Transverse colon (tissue), 3 donors: ENCODE measurements at regions not wholly inside any gene's neighbourhood (a gene's known extent, or its start where the extent isn't known, plus 50 kb on each side); places are given as distances from the start of the nearest gene placed in this dataset.

Experiments
- CTCF ChIP-seq, 5 experiments: fragments of 200-600 bp in 3 of 5; fragments of 450-650 bp in 2 of 5; sonication (generic) in 3 of 5; IDR thresholded peaks; 1 replicate in 2 of 5; 2 replicates in 3 of 5; pipeline ENCODE4 v1.5.1; 2016 to 2017; ENCODE audit warnings: antibody characterized with exemption in 5 of 5, inconsistent platforms in 3 of 5, mild to moderate bottlenecking in 2 of 5, moderate library complexity in 1 of 5
- POLR2A ChIP-seq: fragments of 450-650 bp; IDR thresholded peaks from one replicate; pipeline ENCODE4 v1.6.1; 2016; ENCODE audit warnings: antibody characterized with exemption, mild to moderate bottlenecking, moderate library complexity

GRCh38 chr4:27490315-27490714 is 629.7 kb downstream of the STIM2 start:
- TF ChIP-seq CTCF (IDR thresholded peaks at IDR 0.05): no peak
- no peak for TF ChIP-seq POLR2A
